ENCODE measurements at regions not wholly inside any gene's neighbourhood (a gene's known extent, or its start where the extent isn't known, plus 50 kb on each side); places are given as distances from the start of the nearest gene placed in this dataset.

- Histone ChIP-seq H3F3A (ENCODE audit: insufficient read depth, low read length, poor library complexity, severe bottlenecking) (no peaks in the 10 kb centered on the region), H3K4me2 (ENCODE audit: low read length) (no peak overlapping the region), H3K36me3 (ENCODE audit: insufficient read depth, low read length) (no peaks in the 10 kb centered on the region), H3K9me3 (ENCODE audit: low read length) (no peaks in the 10 kb centered on the region), H4K20me1 (ENCODE audit: insufficient read depth) (no peaks in the 10 kb centered on the region), H3K4me3 (ENCODE audit: low read length) (no peak overlapping the region), H3K79me2 (replicated peaks; ENCODE audit: insufficient read depth, low read length) (no peaks in the 10 kb centered on the region), H3K9ac (ENCODE audit: low read length) (no peak overlapping the region), H3K27me3 (ENCODE audit: insufficient read depth, low read depth, low read length) (no peaks in the 10 kb centered on the region), H3K9me2 (ENCODE audit: insufficient read depth, low read length) (no peaks in the 10 kb centered on the region), H2AFZ (ENCODE audit: low read depth, low read length) (no peak overlapping the region), H3K27ac (ENCODE audit: low read length) (no peak overlapping the region)
- TF ChIP-seq CTCF (IDR thresholded peaks at IDR 0.05; ENCODE audit: poor library complexity, severe bottlenecking), result no peak
- no peak for TF ChIP-seq TAF1 (IDR thresholded peaks at IDR 0.05; ENCODE audit: low read depth)
- no peak for TF ChIP-seq EZH2 (IDR thresholded peaks at IDR 0.05; ENCODE audit: borderline replicate concordance, insufficient read depth, low read length, poor library complexity, severe bottlenecking)
- no peak for TF ChIP-seq MXI1 (conservative IDR thresholded peaks at IDR 0.05; ENCODE audit: poor library complexity, severe bottlenecking)
- no peak for TF ChIP-seq REST (IDR thresholded peaks at IDR 0.05; ENCODE audit: borderline replicate concordance)
- no peak for TF ChIP-seq SMC3 (conservative IDR thresholded peaks at IDR 0.05; ENCODE audit: poor library complexity)
- no peak for TF ChIP-seq EP300 (conservative IDR thresholded peaks at IDR 0.05; ENCODE audit: poor library complexity, severe bottlenecking)
- TF ChIP-seq POLR2AphosphoS5 (IDR thresholded peaks at IDR 0.05), result no peak
- TF ChIP-seq RAD21 (conservative IDR thresholded peaks at IDR 0.05), result no peak
Observed at GRCh38 chr12:127272864-127273263, 994.1 kb upstream of the TMEM132C start.

GRCh38 chr12:127273626-127274025, 993.3 kb upstream of the TMEM132C start:
- no peaks in the 10 kb centered on the region for H3K9me2 ChIP-seq (ENCODE audit: insufficient read depth, low read length)
- no peak overlapping the region for H3K4me3 ChIP-seq (ENCODE audit: low read length)
- H3K4me2 ChIP-seq (ENCODE audit: low read length), result no peak overlapping the region
- H2AFZ ChIP-seq (ENCODE audit: low read depth, low read length), result no peak overlapping the region
- no peaks in the 10 kb centered on the region for H3K79me2 ChIP-seq (replicated peaks; ENCODE audit: insufficient read depth, low read length)
- H3F3A ChIP-seq (ENCODE audit: insufficient read depth, low read length, poor library complexity, severe bottlenecking), result no peaks in the 10 kb centered on the region
- H3K27ac ChIP-seq (ENCODE audit: low read length), result no peak overlapping the region
- no peaks in the 10 kb centered on the region for H4K20me1 ChIP-seq (ENCODE audit: insufficient read depth)
- no peak overlapping the region for H3K9ac ChIP-seq (ENCODE audit: low read length)
- H3K27me3 ChIP-seq (ENCODE audit: insufficient read depth, low read depth, low read length), result no peaks in the 10 kb centered on the region
- H3K36me3 ChIP-seq (ENCODE audit: insufficient read depth, low read length), result no peaks in the 10 kb centered on the region
- no peak for TF ChIP-seq MXI1 (conservative IDR thresholded peaks at IDR 0.05; ENCODE audit: poor library complexity, severe bottlenecking)
- TF ChIP-seq REST (IDR thresholded peaks at IDR 0.05; ENCODE audit: borderline replicate concordance), result no peak
- TF ChIP-seq EP300 (conservative IDR thresholded peaks at IDR 0.05; ENCODE audit: poor library complexity, severe bottlenecking), result no peak
- TF ChIP-seq CTCF (IDR thresholded peaks at IDR 0.05; ENCODE audit: poor library complexity, severe bottlenecking), result no peak
- TF ChIP-seq EZH2 (IDR thresholded peaks at IDR 0.05; ENCODE audit: borderline replicate concordance, insufficient read depth, low read length, poor library complexity, severe bottlenecking), result no peak
- TF ChIP-seq SMC3 (conservative IDR thresholded peaks at IDR 0.05; ENCODE audit: poor library complexity), result no peak
- no peak for TF ChIP-seq POLR2AphosphoS5 (IDR thresholded peaks at IDR 0.05)
- TF ChIP-seq TAF1 (IDR thresholded peaks at IDR 0.05; ENCODE audit: low read depth), result no peak
- TF ChIP-seq RAD21 (conservative IDR thresholded peaks at IDR 0.05), result no peak
- no peaks in the 10 kb centered on the region for H3K9me3 ChIP-seq (ENCODE audit: low read length)
